H1 (cell line): ENCODE measurements at regions not wholly inside any gene's neighbourhood (a gene's known extent, or its start where the extent isn't known, plus 50 kb on each side); places are given as distances from the start of the nearest gene placed in this dataset.

Experiments used
- CTCF ChIA-PET: fragments of 300-600 bp; sonication (Branson Sonifier 250); formaldehyde crosslinking; loops from one replicate; lab custom pipeline; 2021; ENCODE audit not compliant: partially characterized antibody; lab: Charles Lee
- POLR2A ChIA-PET: fragments of 300-600 bp; sonication (Branson Sonifier 250); formaldehyde crosslinking; loops from one replicate; lab custom pipeline; 2021; ENCODE audit warnings: inconsistent platforms; ENCODE audit not compliant: partially characterized antibody; lab: Charles Lee
- DNase-seq, 2 experiments: peaks; one replicate each; pipeline versions ENCODE4 v3.0.0 to v3.0.0-alpha.2; 2010 to 2022; ENCODE audit warnings: low spot score in 2 of 2, low read depth in 1 of 2, mixed read lengths in 1 of 2
- FAIRE-seq: peaks from 2 replicates; lab custom pipeline; 2011; peaks lifted over from hg19 to GRCh38; lab: Jason Lieb, UNC
- H2AFZ ChIP-seq: 2 replicates; pipeline ENCODE4 v1.8.1; 2012; ENCODE audit warnings: low read length, inconsistent platforms
- H2AK5ac ChIP-seq: 2 replicates; pipeline ENCODE4 v1.6.1; 2013; ENCODE audit warnings: low read depth, low read length
- H2BK120ac ChIP-seq: replicated peaks from 2 replicates; pipeline ENCODE3; 2013; ENCODE audit warnings: low read depth, low read length, inconsistent platforms
- H2BK12ac ChIP-seq: 2 replicates; pipeline ENCODE4 v1.6.1; 2013; ENCODE audit warnings: low read depth, low read length
- H2BK15ac ChIP-seq: 2 replicates; pipeline ENCODE4 v1.6.1; 2013; ENCODE audit warnings: low read length
- H2BK20ac ChIP-seq: 2 replicates; pipeline ENCODE4 v1.6.1; 2013; ENCODE audit warnings: low read length
- H2BK5ac ChIP-seq: 2 replicates; pipeline ENCODE4 v1.6.1; 2013; ENCODE audit warnings: low read depth, low read length
- H3K14ac ChIP-seq: 2 replicates; pipeline ENCODE4 v1.6.1; 2013; ENCODE audit warnings: inconsistent platforms; ENCODE audit not compliant: insufficient read length
- H3K18ac ChIP-seq: 2 replicates; pipeline ENCODE4 v1.6.1; 2013; ENCODE audit warnings: low read length; ENCODE audit errors: extremely low read depth
- H3K23ac ChIP-seq: 2 replicates; pipeline ENCODE4 v1.6.1; 2013; ENCODE audit warnings: inconsistent platforms; ENCODE audit not compliant: insufficient read length
- H3K23me2 ChIP-seq: 2 replicates; pipeline ENCODE4 v1.6.1; 2013; ENCODE audit warnings: low read depth, low read length
- H3K27ac ChIP-seq: 2 replicates; pipeline ENCODE4 v1.6.1; 2011; ENCODE audit warnings: low read depth, low read length, inconsistent platforms
- H3K27me3 ChIP-seq, 4 experiments: replicated peaks in 1 of 4; 1 replicate in 1 of 4; 2 replicates in 3 of 4; pipeline versions ENCODE4 v1.6.1 to v1.8.1; 2011 to 2013; ENCODE audit warnings: low read length in 3 of 4, mild to moderate bottlenecking in 3 of 4, inconsistent platforms in 2 of 4, mixed read lengths in 2 of 4, moderate library complexity in 1 of 4; ENCODE audit not compliant: control insufficient read depth in 3 of 4, insufficient read depth in 3 of 4; ENCODE audit errors: extremely low read depth in 1 of 4
- H3K36me3 ChIP-seq, 4 experiments: 2 replicates each; pipeline versions ENCODE4 v1.6.1 to v1.8.1; 2011 to 2013; ENCODE audit warnings: mild to moderate bottlenecking in 4 of 4, low read length in 3 of 4, moderate library complexity in 2 of 4, control low read depth in 1 of 4, inconsistent platforms in 1 of 4; ENCODE audit not compliant: insufficient read depth in 4 of 4, control insufficient read depth in 2 of 4
- H3K4ac ChIP-seq: replicated peaks from 2 replicates; pipeline ENCODE3; 2013; ENCODE audit warnings: low read length, low read depth, mixed read lengths, inconsistent platforms; ENCODE audit not compliant: insufficient read length
- H3K4me1 ChIP-seq, 4 experiments: replicated peaks in 1 of 4; 1 replicate in 1 of 4; 2 replicates in 3 of 4; pipeline versions ENCODE4 v1.6.1 to v1.8.1; 2011 to 2013; ENCODE audit warnings: low read length in 3 of 4, inconsistent platforms in 2 of 4, mixed read lengths in 1 of 4; ENCODE audit not compliant: insufficient read depth in 4 of 4, control insufficient read depth in 3 of 4
- H3K4me2 ChIP-seq, 2 experiments: 2 replicates each; pipeline versions ENCODE4 v1.6.1 to v1.8.1; 2011 to 2013; ENCODE audit warnings: low read depth in 2 of 2, low read length in 2 of 2, control low read depth in 1 of 2, inconsistent platforms in 1 of 2, mild to moderate bottlenecking in 1 of 2; ENCODE audit not compliant: insufficient read depth in 1 of 2
- H3K4me3 ChIP-seq, 4 experiments: fragments of 200-600, 300-600 bp in 1 of 4; sonication (generic), shearing (Covaris generic), sonication (Bioruptor Twin) in 1 of 4; 2 replicates each; pipeline versions ENCODE4 v1.5.1 to v1.8.1; 2011 to 2016; ENCODE audit warnings: low read length in 4 of 4, low read depth in 3 of 4, control low read depth in 2 of 4, inconsistent platforms in 2 of 4, mild to moderate bottlenecking in 2 of 4, mixed read lengths in 1 of 4, moderate library complexity in 1 of 4; ENCODE audit not compliant: insufficient read depth in 2 of 4; ENCODE audit errors: extremely low read depth in 1 of 4
- H3K56ac ChIP-seq: replicated peaks from 2 replicates; pipeline ENCODE3; 2013; ENCODE audit warnings: low read depth, mild to moderate bottlenecking, mixed read lengths, low read length, inconsistent platforms; ENCODE audit not compliant: insufficient read length
- H3K79me1 ChIP-seq: 2 replicates; pipeline ENCODE4 v1.6.1; 2013; ENCODE audit warnings: low read depth, low read length, control low read depth
- H3K79me2 ChIP-seq, 2 experiments: 2 replicates each; pipeline versions ENCODE4 v1.6.1 to v1.8.1; 2012 to 2013; ENCODE audit warnings: low read length in 2 of 2, mild to moderate bottlenecking in 2 of 2, inconsistent platforms in 1 of 2; ENCODE audit not compliant: insufficient read depth in 2 of 2, control insufficient read depth in 1 of 2
- H3K9ac ChIP-seq, 4 experiments: replicated peaks in 1 of 4; 1 replicate in 1 of 4; 2 replicates in 3 of 4; pipeline versions ENCODE4 v1.6.1 to v1.8.1; 2011 to 2013; ENCODE audit warnings: low read depth in 3 of 4, low read length in 3 of 4, control low read depth in 2 of 4, mild to moderate bottlenecking in 2 of 4, moderate library complexity in 2 of 4, inconsistent platforms in 1 of 4; ENCODE audit errors: extremely low read depth in 1 of 4
- H3K9me3 ChIP-seq, 2 experiments: 2 replicates each; pipeline versions ENCODE4 v1.6.1 to v1.8.1; 2012 to 2013; ENCODE audit warnings: mild to moderate bottlenecking in 2 of 2, moderate library complexity in 2 of 2, control low read depth in 1 of 2, inconsistent platforms in 1 of 2, low read depth in 1 of 2, low read length in 1 of 2, mixed read lengths in 1 of 2; ENCODE audit not compliant: insufficient read depth in 2 of 2
- H4K20me1 ChIP-seq, 2 experiments: replicated peaks in 1 of 2; 2 replicates each; pipeline versions ENCODE3 to v1.8.1; 2011 to 2013; ENCODE audit warnings: inconsistent platforms in 2 of 2, low read length in 2 of 2, mild to moderate bottlenecking in 1 of 2; ENCODE audit not compliant: insufficient read depth in 2 of 2, control insufficient read depth in 1 of 2
- H4K5ac ChIP-seq: 2 replicates; pipeline ENCODE4 v1.6.1; 2013; ENCODE audit warnings: low read length, low read depth, mixed read lengths, inconsistent platforms; ENCODE audit not compliant: insufficient read length
- H4K8ac ChIP-seq: 2 replicates; pipeline ENCODE4 v1.8.0; 2013; ENCODE audit warnings: mild to moderate bottlenecking, moderate library complexity, low read length, inconsistent platforms; ENCODE audit not compliant: insufficient read depth; ENCODE audit errors: extremely low read depth
- H4K91ac ChIP-seq: replicated peaks from 2 replicates; pipeline ENCODE3; 2013; ENCODE audit warnings: low read length, mixed read lengths, inconsistent platforms; ENCODE audit not compliant: insufficient read length
- ATF3 ChIP-seq: IDR thresholded peaks from 2 replicates; pipeline ENCODE4 v1.6.1; 2011; ENCODE audit warnings: low read depth, mild to moderate bottlenecking, low read length; ENCODE audit not compliant: insufficient read depth
- CBX5 ChIP-seq: fragments of 300-800, 300-1000 bp; sonication (generic); IDR thresholded peaks from 2 replicates; pipeline ENCODE4 v1.7.1; 2016; ENCODE audit warnings: antibody characterized with exemption, low read length, low read depth
- CREB1 ChIP-seq: IDR thresholded peaks from 2 replicates; pipeline ENCODE4 v1.6.1; 2012; ENCODE audit warnings: inconsistent platforms
- EP300 ChIP-seq, 2 experiments: IDR thresholded peaks; 1 replicate in 1 of 2; 2 replicates in 1 of 2; pipeline ENCODE4 v1.6.1; 2011 to 2012; ENCODE audit warnings: low read depth in 2 of 2, low read length in 2 of 2, mild to moderate bottlenecking in 2 of 2, borderline replicate concordance in 1 of 2, inconsistent platforms in 1 of 2, moderate library complexity in 1 of 2
- HDAC2 ChIP-seq, 2 experiments: fragments of 300-600 bp in 1 of 2; sonication (generic) in 1 of 2; IDR thresholded peaks; 2 replicates each; pipeline ENCODE4 v1.6.1; 2011 to 2012; ENCODE audit warnings: low read depth in 2 of 2, low read length in 2 of 2, mild to moderate bottlenecking in 2 of 2, moderate library complexity in 2 of 2, borderline replicate concordance in 1 of 2, inconsistent platforms in 1 of 2
- KDM1A ChIP-seq: fragments of 200-600, 300-600 bp; sonication (generic); IDR thresholded peaks from 2 replicates; pipeline ENCODE4 v1.7.1; 2016; ENCODE audit warnings: mild to moderate bottlenecking, low read length, borderline replicate concordance
- KDM5A ChIP-seq: fragments of 200-600 bp; IDR thresholded peaks from 2 replicates; pipeline ENCODE4 v1.7.1; 2012; ENCODE audit warnings: mild to moderate bottlenecking, low read length, inconsistent platforms, mixed read lengths
- POLR2A ChIP-seq, 2 experiments: IDR thresholded peaks; 1 replicate in 1 of 2; 2 replicates in 1 of 2; pipeline ENCODE4 v1.6.1; 2011; ENCODE audit warnings: low read depth in 2 of 2, low read length in 2 of 2, mild to moderate bottlenecking in 2 of 2; ENCODE audit errors: control extremely low read depth in 1 of 2
- POU5F1 ChIP-seq: IDR thresholded peaks from 2 replicates; pipeline ENCODE4 v1.6.1; 2011; ENCODE audit warnings: low read depth, mild to moderate bottlenecking, low read length, moderate library complexity
- SP2 ChIP-seq: IDR thresholded peaks from 2 replicates; pipeline ENCODE4 v1.6.1; 2012; ENCODE audit warnings: mild to moderate bottlenecking, low read length, inconsistent platforms
- SUZ12 ChIP-seq: fragments of 200-600 bp; sonication (generic); IDR thresholded peaks from 2 replicates; pipeline ENCODE4 v1.6.1; 2012; ENCODE audit warnings: mild to moderate bottlenecking, inconsistent platforms, low read length, moderate library complexity, mixed read lengths
- TAF1 ChIP-seq: IDR thresholded peaks from 2 replicates; pipeline ENCODE4 v1.6.1; 2011; ENCODE audit warnings: mild to moderate bottlenecking, low read depth, low read length
- WGBS, 2 experiments: shearing (Covaris generic) in 1 of 2; methylation state at CpG; one replicate each; pipeline versions ENCODE4 v1.1.6 to v1.1.7; 2013 to 2015; ENCODE audit warnings: low lambda C conversion rate in 2 of 2, mixed read lengths in 2 of 2, inconsistent platforms in 1 of 2, low coverage in 1 of 2, missing lambda C conversion rate in 1 of 2; ENCODE audit not compliant: insufficient replicate concordance in 2 of 2, insufficient coverage in 1 of 2, insufficient read length in 1 of 2; ENCODE audit errors: extremely low coverage in 1 of 2, missing lambda C conversion rate in 1 of 2; 5-methylcytosine and 5-hydroxymethylcytosine counted together
- TF ChIP-seq, protein P1 (sequence below): IDR thresholded peaks from 2 replicates; pipeline ENCODE4 v1.6.1; 2011; ENCODE audit warnings: low read length, improper control_type of control experiment

DNA sequence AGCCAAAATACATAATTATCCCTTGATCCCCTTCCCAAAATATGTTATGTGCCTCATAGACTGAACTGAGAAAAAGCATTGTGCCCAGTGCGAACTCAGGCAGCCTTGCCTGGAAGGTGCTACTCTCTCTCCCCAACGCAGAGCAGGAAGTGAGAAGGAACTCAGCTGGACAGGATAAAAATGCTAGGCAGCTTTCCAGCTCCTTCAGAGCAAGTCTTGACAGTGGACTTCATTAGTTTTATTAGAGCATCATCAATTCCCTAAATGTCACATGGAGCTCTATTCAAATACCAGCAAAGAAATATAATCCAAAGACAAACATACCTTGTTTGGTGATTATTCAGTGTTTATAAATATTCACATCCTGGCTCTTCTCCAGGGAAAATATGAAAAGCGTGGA, 202.4 kb downstream of the RFC3 start:
- H3K79me2 ChIP-seq, result no peaks in the 10 kb centered on the region
- H3K14ac ChIP-seq, result no peak overlapping the region
- FAIRE-seq, result no peak
- no peak for DNase-seq
- H2BK12ac ChIP-seq, result no peak overlapping the region
- no peak overlapping the region for H3K4me2 ChIP-seq
- no peaks in the 10 kb centered on the region for H3K23me2 ChIP-seq
- H2AK5ac ChIP-seq, result no peak overlapping the region
- H3K9ac ChIP-seq, result no peak overlapping the region
- no peak overlapping the region for H2BK20ac ChIP-seq
- H3K23ac ChIP-seq, result no peak overlapping the region
- H2BK15ac ChIP-seq, result no peak overlapping the region
- no peak overlapping the region for H4K5ac ChIP-seq
- H3K27ac ChIP-seq, result no peak overlapping the region
- H3K4ac ChIP-seq, result no peak overlapping the region
- no peak overlapping the region for H4K8ac ChIP-seq
- H3K4me3 ChIP-seq, result no peak overlapping the region
- no peak overlapping the region for H3K18ac ChIP-seq
- H3K9me3 ChIP-seq, result peaks cover 3% of the 10 kb centered on the region in 2 experiments; a peak in 1 of 4 replicates
- no peak overlapping the region for H2BK5ac ChIP-seq
- H3K4me1 ChIP-seq, result no peaks in the 10 kb centered on the region
- no peaks in the 10 kb centered on the region for H3K27me3 ChIP-seq
- no peaks in the 10 kb centered on the region for H4K20me1 ChIP-seq
- POLR2A ChIA-PET, result no interaction called here
- WGBS, 2 experiments, result 92% methylated on average over 3 of the region's 3 CpGs; no CpG with 5 or more reads in 1 of the 2 experiments
- H2BK120ac ChIP-seq, result no peak overlapping the region
- no peak overlapping the region for H3K56ac ChIP-seq
- H3K79me1 ChIP-seq, result no peaks in the 10 kb centered on the region
- H4K91ac ChIP-seq, result no peak overlapping the region
- CTCF ChIA-PET, result no interaction called here
- no peaks in the 10 kb centered on the region for H3K36me3 ChIP-seq
- H2AFZ ChIP-seq, result no peak overlapping the region
- TF ChIP-seq EP300 (IDR thresholded peaks at IDR 0.05; ENCODE audit: borderline replicate concordance in 1 of 2, low read depth in 2 of 2, low read length in 2 of 2), result no peak
- TF ChIP-seq CBX5, result no peak
- no peak for TF ChIP-seq ATF3
- TF ChIP-seq SUZ12, result no peak
- no peak for TF ChIP-seq TAF1
- TF ChIP-seq, protein P1, sequence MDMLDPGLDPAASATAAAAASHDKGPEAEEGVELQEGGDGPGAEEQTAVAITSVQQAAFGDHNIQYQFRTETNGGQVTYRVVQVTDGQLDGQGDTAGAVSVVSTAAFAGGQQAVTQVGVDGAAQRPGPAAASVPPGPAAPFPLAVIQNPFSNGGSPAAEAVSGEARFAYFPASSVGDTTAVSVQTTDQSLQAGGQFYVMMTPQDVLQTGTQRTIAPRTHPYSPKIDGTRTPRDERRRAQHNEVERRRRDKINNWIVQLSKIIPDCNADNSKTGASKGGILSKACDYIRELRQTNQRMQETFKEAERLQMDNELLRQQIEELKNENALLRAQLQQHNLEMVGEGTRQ, result no peak
- TF ChIP-seq KDM1A, result no peak
- TF ChIP-seq POU5F1, result no peak
- TF ChIP-seq CREB1, result no peak
- TF ChIP-seq POLR2A (IDR thresholded peaks at IDR 0.05; ENCODE audit: control extremely low read depth in 1 of 2, low read depth in 2 of 2, low read length in 2 of 2), result no peak
- TF ChIP-seq SP2, result no peak
- no peak for TF ChIP-seq KDM5A
- no peak for TF ChIP-seq HDAC2 (IDR thresholded peaks at IDR 0.05; ENCODE audit: borderline replicate concordance in 1 of 2, low read depth in 2 of 2, low read length in 2 of 2)
